Erythroblast (primary cell): ENCODE measurements at regions not wholly inside any gene's neighbourhood (a gene's known extent, or its start where the extent isn't known, plus 50 kb on each side); places are given as distances from the start of the nearest gene placed in this dataset.
"Not testable (repeated sequence)": the region's sequence is repeated elsewhere in the genome, so short reads cannot be mapped to it uniquely, and the experiment has no call there.

Experiments
- DNase-seq, 2 experiments: peaks; one replicate each; lab custom pipeline; 2025; lab: John Stamatoyannopoulos, UW
- GATA1 ChIP-seq: IDR thresholded peaks from 2 replicates; pipeline ENCODE4 v1.6.1; 2011; ENCODE audit warnings: low read depth, mild to moderate bottlenecking, control low read depth, low read length, moderate library complexity
- POLR2A ChIP-seq: IDR thresholded peaks from 2 replicates; pipeline ENCODE4 v1.6.1; 2011; ENCODE audit warnings: mild to moderate bottlenecking, low read length

DNA sequence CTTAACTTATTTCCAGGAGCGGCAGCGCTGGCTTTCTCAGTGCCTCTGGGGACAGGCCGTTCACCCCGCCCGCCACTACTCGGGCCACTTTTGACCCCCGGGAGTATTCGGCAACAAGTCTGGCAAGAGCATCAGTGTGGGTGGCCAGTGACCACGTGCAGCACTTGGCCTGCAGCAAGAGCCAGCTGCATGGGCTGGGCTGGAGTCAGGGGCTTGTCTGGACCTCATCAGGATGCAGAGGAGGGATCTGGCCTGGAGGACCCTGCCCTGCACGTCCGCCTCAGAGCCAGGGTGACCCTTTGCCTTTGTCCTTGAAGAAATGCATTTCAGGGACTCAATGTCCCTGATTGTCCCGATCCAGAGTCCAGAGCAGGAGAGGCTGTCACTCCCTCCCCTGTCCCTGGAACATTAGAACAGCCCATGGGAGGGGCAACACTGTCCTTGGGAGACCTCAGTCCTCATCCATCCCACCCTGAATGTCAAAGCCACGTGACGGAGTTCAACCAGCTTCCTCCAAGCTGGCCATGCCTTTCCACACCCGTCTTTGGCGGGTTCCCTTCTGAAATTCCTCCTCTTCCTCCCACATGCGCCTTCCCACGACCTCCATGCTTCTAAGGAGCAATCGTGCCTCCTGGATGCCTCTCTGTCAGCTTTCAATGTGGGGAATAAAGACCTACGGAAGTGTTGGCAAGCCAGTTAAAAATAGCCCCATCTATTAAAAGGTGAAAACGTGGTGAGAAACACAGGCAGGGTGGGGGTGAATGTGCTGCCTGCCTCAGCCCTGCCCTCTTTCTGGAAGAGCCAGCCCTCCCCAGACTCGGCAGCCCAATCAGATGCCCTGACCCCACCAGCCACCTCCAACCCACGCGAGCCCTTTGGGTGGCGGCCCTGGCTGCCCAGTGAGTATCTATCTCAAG lies 99.0 kb downstream of the OLFM1 start:
- TF ChIP-seq GATA1 (no peak), POLR2A (no peak)

DNA sequence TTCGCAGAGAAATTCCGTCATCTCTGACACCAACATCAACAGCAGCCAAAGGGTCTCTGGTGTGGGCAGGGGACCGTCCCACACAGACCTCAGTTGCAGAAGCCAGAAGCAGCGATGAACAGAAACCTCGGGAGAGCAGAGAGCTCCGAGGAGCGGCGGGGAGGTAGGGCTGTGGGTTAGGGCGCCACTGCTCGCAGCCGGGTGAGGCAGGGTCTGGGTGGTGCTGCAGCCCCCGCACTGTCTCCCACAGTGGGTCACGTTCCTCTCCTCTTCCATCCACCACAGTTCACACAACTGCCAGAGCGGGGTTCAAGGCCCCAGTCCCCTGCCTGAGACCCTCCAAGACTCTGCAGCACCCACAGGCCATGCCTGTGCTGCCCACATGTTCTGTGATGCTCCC lies 99.9 kb downstream of the OLFM1 start:
- no peak for DNase-seq
- no peak for TF ChIP-seq GATA1
- no peak for TF ChIP-seq POLR2A

More for the DNA sequence above, 99.0 kb downstream of the OLFM1 start:
- no peak for DNase-seq

DNA sequence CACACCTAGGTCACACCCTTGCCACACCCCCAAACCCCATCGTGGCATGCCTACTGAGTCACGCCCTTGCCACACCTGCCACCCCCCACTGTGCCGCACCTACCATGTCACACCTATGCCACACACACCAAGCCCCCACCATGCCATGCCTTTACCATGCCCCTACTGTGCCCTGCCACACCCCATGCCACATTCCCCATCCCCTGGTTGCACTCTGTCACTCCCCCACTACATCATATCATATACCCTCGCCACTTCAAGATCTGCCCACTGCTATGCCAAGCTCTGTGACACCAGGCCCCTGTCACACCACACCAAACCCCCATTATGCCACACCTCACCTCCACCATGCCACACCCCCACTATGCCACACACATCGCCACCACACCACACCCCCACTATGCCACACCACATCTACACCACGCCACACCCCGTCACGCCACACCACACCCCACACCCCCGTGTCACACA lies 101.2 kb downstream of the OLFM1 start:
- no peak for DNase-seq
- TF ChIP-seq GATA1, result no peak
- TF ChIP-seq POLR2A, result no peak

DNA sequence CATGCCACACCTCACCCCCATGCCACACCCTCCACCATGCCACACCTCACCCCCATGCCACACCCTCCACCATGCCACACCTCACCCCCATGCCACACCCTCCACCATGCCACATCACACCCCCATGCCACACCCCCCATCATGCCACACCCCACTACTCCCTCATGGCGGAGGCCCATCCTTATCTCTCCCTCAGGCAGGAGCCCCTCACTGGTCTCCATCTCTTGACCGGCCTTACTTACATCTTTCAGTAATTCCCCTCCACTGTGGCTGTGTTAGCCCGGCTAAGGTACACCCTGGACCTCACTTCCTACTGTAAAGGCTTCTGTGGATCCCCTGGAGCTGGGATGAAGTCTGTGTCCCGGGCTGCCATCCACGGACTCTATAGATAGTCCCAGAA lies 102.0 kb downstream of the OLFM1 start:
- DNase-seq, result no peak
- TF ChIP-seq POLR2A (no peak), GATA1 (no peak)

DNA sequence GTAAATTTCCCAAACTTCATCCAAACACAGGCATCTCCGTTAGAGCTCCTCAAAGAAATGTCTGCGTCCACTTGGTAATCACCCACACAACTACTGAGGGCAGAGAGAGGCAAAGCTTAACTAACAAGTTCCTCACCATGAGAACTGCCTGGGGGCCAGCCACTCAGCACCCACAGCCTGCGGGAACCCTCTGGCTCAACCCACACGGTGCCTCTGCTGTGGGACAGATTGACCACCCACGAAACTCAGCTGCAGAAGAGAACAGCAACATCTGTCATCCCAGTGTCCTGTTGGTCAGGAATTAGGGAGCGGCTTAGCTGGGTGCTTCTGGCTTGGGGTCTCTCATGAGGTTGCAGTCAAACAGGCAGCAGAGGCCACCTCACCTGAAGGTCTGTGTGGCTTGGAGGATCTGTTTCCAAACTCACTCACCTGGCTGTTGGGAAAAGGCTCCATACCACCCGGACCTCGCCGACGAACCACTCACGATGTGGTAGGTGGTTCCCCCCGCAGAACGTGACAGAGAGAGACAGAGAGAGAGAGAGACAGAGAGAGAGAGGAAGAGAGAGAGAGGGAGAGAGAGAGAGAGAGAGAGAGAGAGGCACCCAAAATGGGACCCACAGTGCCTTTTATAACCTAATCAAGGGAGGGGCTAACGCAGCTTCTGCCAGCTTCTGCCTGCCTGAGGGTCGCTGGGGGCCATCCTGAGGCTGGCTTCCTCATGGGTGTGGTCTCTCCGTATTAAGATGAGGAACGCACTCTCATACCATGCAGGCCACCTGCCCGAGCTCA lies 103.5 kb downstream of the OLFM1 start:
- no peak for TF ChIP-seq POLR2A
- no peak for TF ChIP-seq GATA1

DNA sequence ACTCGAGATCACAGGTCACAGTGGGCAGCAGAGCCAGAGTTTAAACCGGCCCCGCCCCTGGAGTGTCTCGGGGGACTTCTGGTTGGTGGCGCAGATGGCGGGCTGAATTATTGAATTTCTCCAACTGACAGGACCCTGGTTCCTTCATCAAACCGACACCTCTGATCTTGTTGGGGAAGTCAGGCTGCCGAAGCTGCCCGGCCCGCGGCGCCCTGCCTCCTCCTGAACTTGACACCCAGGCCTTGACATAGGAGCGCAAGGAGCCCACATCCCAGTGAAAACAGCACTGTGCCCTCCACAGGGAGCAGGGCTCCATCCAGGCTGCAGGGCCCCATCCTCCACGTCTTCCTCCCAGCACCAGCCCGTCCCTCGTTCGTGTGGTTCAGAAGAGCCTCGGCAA lies 105.2 kb downstream of the OLFM1 start:
- TF ChIP-seq POLR2A (no peak), GATA1 (no peak)
- no peak for DNase-seq

More for the DNA sequence above, 103.5 kb downstream of the OLFM1 start:
- no peak for DNase-seq

DNA sequence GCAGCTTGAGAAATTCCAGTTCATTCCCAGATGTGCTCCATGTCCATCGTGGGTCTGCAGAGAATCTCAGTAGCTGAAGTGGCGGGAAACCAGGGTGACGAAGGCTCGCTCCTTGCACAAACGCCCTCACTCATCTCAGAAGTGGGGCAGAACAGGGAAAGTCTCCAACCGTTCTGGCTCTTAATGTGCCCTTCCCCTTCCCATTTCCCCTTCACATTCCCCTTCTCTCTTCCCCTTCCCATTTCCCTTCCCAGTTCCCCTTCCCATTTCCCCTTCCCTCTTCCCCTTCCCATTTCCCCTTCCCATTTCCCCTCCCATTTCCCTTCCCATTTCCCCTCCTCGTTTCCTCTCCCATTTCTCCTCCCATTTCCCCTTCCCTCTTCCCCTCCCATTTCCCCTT lies 108.5 kb downstream of the OLFM1 start:
- DNase-seq, result not testable (repeated sequence)

DNA sequence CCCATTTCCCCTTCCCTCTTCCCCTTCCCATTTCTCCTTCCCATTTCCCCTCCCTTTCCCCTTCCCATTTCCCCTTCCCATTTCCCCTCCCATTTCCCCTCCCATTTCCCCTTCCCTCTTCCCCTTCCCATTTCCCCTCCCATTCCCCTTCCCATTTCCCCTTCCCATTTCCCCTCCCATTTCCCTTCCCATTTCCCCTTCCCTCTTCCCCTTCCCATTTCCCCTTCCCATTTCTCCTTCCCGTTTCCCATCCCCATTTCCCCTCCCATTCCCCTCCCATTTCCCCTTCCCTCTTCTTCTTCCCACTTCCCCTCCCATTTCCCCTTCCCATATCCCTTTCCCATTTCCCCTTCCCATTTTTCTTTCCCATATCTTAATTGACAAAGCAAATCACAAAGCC lies 109.0 kb downstream of the OLFM1 start:
- no peak for TF ChIP-seq GATA1
- no peak for DNase-seq

DNA sequence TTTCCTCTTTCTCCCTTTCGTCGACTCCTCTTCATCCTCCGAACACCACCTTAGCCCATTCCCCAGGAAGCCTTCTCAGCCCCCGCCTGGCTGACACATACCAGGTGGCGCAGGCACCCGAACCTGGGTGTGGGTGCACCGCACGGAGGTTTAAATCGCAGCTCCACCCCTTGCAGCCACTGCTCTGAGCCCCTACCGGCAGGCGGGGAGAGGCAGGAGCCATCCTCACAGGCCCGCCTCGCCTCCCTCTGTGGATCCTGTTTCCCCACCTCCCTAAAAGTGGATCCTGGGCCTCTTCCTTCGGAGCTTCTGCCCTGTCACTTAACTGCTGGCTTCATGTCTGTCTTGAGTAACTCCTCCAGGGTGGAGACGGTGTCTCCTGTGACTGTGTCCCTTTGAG lies 110.7 kb downstream of the OLFM1 start:
- no peak for DNase-seq
- TF ChIP-seq GATA1 (no peak), POLR2A (no peak)

DNA sequence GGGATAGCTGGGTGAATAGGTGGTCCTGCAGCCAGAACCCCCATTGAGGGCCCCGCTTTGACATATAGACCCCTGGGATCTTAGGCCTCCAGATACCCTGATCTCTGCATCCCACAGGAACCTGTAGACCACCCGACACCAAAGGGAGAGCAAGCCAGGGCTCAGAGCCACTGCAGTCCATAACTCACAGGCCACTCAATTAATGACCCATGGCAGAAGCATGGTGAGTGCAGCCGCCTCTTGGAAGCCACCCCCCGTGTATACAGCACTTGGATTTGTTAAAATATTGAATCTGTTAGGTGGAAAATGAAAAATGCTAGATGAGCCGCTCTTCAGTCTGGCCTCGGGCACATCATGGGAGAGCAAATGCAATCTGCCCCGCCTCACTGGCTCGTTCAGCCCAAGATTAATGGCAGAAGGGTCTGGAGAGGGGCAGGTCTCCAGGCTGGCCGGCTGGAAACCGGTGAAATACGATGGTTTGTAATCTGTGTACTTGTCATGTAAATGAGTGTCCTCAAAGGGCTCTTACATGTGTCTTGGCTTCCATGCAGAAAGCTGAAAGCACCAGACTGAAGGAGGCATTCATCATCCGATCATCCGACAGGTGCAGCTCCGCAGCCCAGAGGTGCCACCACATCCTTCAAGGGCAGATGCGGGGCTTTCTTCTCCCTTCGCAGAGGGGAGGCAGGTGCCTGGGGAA lies 111.3 kb downstream of the OLFM1 start:
- no peak for TF ChIP-seq GATA1
- no peak for TF ChIP-seq POLR2A
- no peak for DNase-seq

DNA sequence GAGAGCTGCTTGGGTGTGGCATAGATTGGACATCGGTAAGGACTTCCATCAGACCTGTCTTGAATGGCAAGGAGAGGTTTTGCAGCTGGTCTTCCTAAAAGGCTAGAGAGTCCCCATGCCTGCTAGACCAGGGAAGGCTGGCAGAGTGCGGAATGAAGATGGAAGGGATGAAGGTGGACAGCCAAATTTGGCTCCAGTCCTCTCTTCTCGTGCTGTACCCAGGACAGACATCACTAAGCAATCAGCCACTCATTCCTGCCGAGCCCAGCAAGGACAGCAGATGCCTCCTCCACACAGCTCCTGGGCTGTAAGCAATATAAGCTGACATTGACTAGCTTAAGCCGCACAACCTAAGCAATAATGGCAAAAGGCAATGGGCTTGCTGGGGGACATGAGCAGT lies 112.0 kb downstream of the OLFM1 start:
- TF ChIP-seq GATA1, result no peak
- no peak for TF ChIP-seq POLR2A
- no peak for DNase-seq

DNA sequence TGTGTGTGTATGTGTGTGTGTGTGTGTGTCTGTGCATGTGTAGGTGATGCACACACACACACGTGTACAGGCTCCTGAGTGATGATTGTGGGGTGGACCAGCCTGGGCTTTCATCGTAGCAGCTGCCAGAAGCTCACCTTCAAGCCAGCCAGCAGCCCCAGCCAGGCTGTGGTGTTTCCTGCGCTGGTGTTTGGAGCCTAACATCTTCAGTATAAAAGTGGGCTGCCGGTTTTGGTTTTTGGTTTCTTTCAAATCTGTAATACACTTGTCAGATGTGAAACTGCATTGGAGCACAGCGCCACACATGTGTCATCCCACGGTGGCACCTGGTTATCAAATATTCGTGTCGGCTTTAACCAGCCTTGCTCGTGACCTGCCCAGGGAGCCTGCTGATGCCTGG lies 114.2 kb downstream of the OLFM1 start:
- no peak for DNase-seq
- no peak for TF ChIP-seq GATA1
- no peak for TF ChIP-seq POLR2A

DNA sequence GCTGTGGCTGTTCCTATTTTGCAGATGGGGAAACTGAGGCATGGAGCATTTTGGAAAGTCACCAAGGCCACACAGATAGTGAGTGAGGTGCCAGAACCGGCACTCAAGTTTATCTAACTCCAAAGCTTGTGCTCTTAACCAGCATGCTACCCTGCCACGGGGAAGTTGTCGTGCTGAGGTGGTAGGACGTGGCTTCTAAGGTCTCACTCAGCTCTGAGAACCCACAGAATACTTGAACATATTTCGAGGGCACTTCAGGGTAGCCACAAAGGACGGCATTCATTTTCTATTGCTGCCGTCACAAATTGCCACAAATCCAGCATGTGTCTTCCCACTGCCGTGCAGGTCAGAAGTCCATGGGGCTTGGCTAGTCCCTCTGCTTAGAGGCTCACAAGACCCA lies 116.7 kb downstream of the OLFM1 start:
- TF ChIP-seq GATA1 (no peak), POLR2A (no peak)

DNA sequence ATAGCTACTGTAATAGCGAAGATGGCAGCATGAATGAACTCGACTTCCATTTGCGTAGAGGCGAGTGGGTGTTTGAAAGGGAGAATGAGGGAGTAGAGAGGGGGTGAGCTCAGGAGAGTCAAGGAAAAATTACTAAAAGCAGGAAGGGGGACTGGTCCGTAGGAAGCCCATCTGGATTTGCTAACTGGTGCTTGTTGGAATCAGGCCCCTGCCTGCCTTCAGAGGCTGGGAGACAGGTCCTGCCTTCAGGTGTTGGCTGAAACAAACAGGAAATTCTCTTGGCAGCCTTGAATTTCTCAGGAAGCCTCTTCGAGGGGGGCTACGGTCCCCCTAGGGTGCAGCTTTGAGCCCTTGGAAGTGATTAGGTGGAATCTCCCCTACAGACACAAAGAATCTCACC lies 121.7 kb downstream of the OLFM1 start:
- no peak for DNase-seq
- TF ChIP-seq POLR2A (no peak), GATA1 (no peak)

More for the DNA sequence above, 116.7 kb downstream of the OLFM1 start:
- no peak for DNase-seq
